A549 (cell line): ENCODE measurements at regions not wholly inside any gene's neighbourhood (a gene's known extent, or its start where the extent isn't known, plus 50 kb on each side); places are given as distances from the start of the nearest gene placed in this dataset.

Experiments used
- ATAC-seq, 2 experiments: fragments of 200-7000 bp in 1 of 2; fragments of >200 bp in 1 of 2; cut with Nextera tagmentation in 1 of 2; cut with Tn5 transposase in 1 of 2; 3 replicates each; pipeline versions ENCODE4 v1.8.0 to v1.9.1; 2018 to 2020; ENCODE audit warnings: mild to moderate bottlenecking in 1 of 2, moderate library complexity in 1 of 2
- CTCF ChIA-PET: fragments of 300-600 bp; sonication (Branson Sonifier 250); formaldehyde crosslinking; extraction: SDS; loops from one replicate; lab custom pipeline; 2021; ENCODE audit warnings: antibody characterized with exemption, inconsistent platforms; lab: Yijun Ruan, JAX
- POLR2A ChIA-PET: fragments of 350-600 bp; formaldehyde crosslinking; extraction: SDS; loops from one replicate; lab custom pipeline; 2021; ENCODE audit warnings: antibody characterized with exemption, inconsistent platforms; lab: Yijun Ruan, JAX
- DNase-seq, 2 experiments: peaks; one replicate each; pipeline versions ENCODE4 v3.0.0 to v3.0.0-alpha.2; 2011 to 2016; ENCODE audit warnings: low read depth in 1 of 2, low spot score in 1 of 2
- FAIRE-seq: peaks from 2 replicates; lab custom pipeline; 2011; peaks lifted over from hg19 to GRCh38; lab: Jason Lieb, UNC
- H3K27ac ChIP-seq, 2 experiments: fragments of >200 bp; sonication (Bioruptor Twin); formaldehyde crosslinking; 3 replicates each; pipeline ENCODE4 v1.5.1; 2016 to 2017
- H3K4me1 ChIP-seq: fragments of >200 bp; sonication (Bioruptor Twin); formaldehyde crosslinking; 3 replicates; pipeline ENCODE4 v1.6.1; 2016
- H3K4me2 ChIP-seq: fragments of >200 bp; sonication (Bioruptor Twin); formaldehyde crosslinking; 3 replicates; pipeline ENCODE4 v1.6.1; 2016
- H3K4me3 ChIP-seq: fragments of >200 bp; sonication (Bioruptor Twin); formaldehyde crosslinking; 3 replicates; pipeline ENCODE4 v1.5.1; 2016
- H3K9me3 ChIP-seq: fragments of >200 bp; sonication (Bioruptor Twin); formaldehyde crosslinking; 3 replicates; pipeline ENCODE4 v1.6.1; 2016
- ATOH8 ChIP-seq: fragments of 250-450 bp; sonication (Bioruptor Pico); IDR thresholded peaks from 2 replicates; pipeline ENCODE4 v1.5.0; 2020; ENCODE audit warnings: low read depth, mild to moderate bottlenecking, moderate library complexity
- BHLHE40 ChIP-seq: IDR thresholded peaks from 2 replicates; pipeline ENCODE4 v1.6.1; 2012; ENCODE audit warnings: low read depth, low read length, inconsistent platforms
- CBX8 ChIP-seq: fragments of 200-600 bp; sonication (generic); IDR thresholded peaks from 2 replicates; pipeline ENCODE4 v1.6.1; 2016
- FOSL2 ChIP-seq, 2 experiments: fragments of 450-650 bp in 1 of 2; fragments of >200 bp in 1 of 2; sonication (Bioruptor Twin) in 1 of 2; formaldehyde crosslinking; IDR thresholded peaks; 2 replicates each; pipeline versions ENCODE4 v1.5.0 to v1.6.1; 2016 to 2020; ENCODE audit warnings: mild to moderate bottlenecking in 1 of 2, moderate library complexity in 1 of 2
- GATA3 ChIP-seq: IDR thresholded peaks from 2 replicates; pipeline ENCODE4 v1.6.1; 2012; ENCODE audit warnings: borderline replicate concordance
- HDAC2 ChIP-seq: fragments of 200-600 bp; sonication (generic); IDR thresholded peaks from 2 replicates; pipeline ENCODE4 v1.6.1; 2016
- KDM1A ChIP-seq: fragments of 200-600 bp; sonication (generic); IDR thresholded peaks from 2 replicates; pipeline ENCODE4 v1.6.1; 2016; ENCODE audit warnings: low read depth, mild to moderate bottlenecking
- KDM5A ChIP-seq: fragments of 200-600 bp; sonication (generic); IDR thresholded peaks from 2 replicates; pipeline ENCODE4 v1.6.1; 2016; ENCODE audit warnings: antibody characterized with exemption, mild to moderate bottlenecking
- MAFK ChIP-seq: fragments of 450-650 bp; IDR thresholded peaks from 2 replicates; pipeline ENCODE4 v1.6.1; 2014; ENCODE audit not compliant: partially characterized antibody
- MAZ ChIP-seq: fragments of 150-350 bp; IDR thresholded peaks from 2 replicates; pipeline ENCODE4 v1.6.1; 2014; ENCODE audit warnings: antibody characterized with exemption, low read depth, low read length, borderline replicate concordance
- SMC3 ChIP-seq: fragments of >200 bp; sonication (Bioruptor Twin); formaldehyde crosslinking; IDR thresholded peaks from 3 replicates; pipeline ENCODE4 v1.6.1; 2018; ENCODE audit warnings: inconsistent platforms
- TP53 ChIP-seq: fragments of 250-450 bp; sonication (Bioruptor Pico); IDR thresholded peaks from 2 replicates; pipeline ENCODE4 v1.5.0; 2021; ENCODE audit warnings: mild to moderate bottlenecking, moderate library complexity
- ZFP36 ChIP-seq: fragments of 450-650 bp; IDR thresholded peaks from 2 replicates; pipeline ENCODE4 v1.6.1; 2014; ENCODE audit warnings: borderline replicate concordance; ENCODE audit not compliant: partially characterized antibody
- ZNF302 ChIP-seq: fragments of 250-450 bp; sonication (Bioruptor Pico); IDR thresholded peaks from 2 replicates; pipeline ENCODE4 v1.9.0; 2021; ENCODE audit warnings: inconsistent platforms, mild to moderate bottlenecking, moderate library complexity
- WGBS: methylation state at CpG from one replicate; pipeline ENCODE4 v1.1.6; 2017; ENCODE audit errors: missing lambda C conversion rate; 5-methylcytosine and 5-hydroxymethylcytosine counted together
- TF ChIP-seq, protein P1 (sequence below): fragments of >200 bp; sonication (Bioruptor Twin); formaldehyde crosslinking; IDR thresholded peaks from 3 replicates; pipeline ENCODE4 v1.6.1; 2016
- TF ChIP-seq, protein P2 (sequence below): IDR thresholded peaks from 2 replicates; pipeline ENCODE4 v1.6.1; 2012; ENCODE audit warnings: low read depth, borderline replicate concordance
- TF ChIP-seq, protein P3 (sequence below): fragments of 250-450 bp; sonication (Bioruptor Pico); IDR thresholded peaks from 2 replicates; pipeline ENCODE4 v1.5.0; 2021; ENCODE audit warnings: mild to moderate bottlenecking, moderate library complexity, borderline replicate concordance
- TF ChIP-seq, protein P4 (sequence below): fragments of 150-350 bp; IDR thresholded peaks from 2 replicates; pipeline ENCODE4 v1.6.1; 2014; ENCODE audit warnings: low read depth, mild to moderate bottlenecking, low read length
- TF ChIP-seq, protein P5 (sequence below): IDR thresholded peaks from 2 replicates; pipeline ENCODE4 v1.6.1; 2012

DNA sequence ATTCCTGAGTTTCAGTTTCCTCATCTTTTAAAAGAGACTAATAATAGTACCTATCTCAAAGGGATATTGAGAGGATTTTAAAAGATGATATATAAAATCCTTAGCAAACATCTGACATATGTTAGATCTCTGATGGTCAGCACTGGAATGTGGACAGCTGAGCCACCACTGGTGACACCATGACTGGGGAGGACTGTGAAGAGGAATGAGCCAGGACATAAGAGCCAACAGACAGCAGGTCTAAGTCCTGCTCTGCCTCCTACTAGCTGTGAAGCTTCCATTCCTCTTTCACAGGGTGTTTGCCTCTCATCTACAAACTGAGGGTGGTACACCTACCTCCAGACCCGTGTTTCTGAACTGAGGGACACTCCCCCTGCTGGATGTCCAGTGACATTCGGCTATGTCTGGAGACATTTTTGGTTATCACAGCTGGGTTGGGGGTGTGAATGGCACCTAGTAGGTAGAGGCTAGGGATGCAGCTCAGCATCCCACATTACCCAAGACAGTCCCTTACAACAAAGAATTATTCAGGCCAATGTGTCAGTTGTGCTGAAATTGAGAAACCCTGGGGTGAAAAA, 109.1 kb upstream of the OLIG2 start (continued):
- TF ChIP-seq ATOH8 (no peak), TP53 (CRISPR knock-in tag) (no peak), SMC3 (no peak)
- TF ChIP-seq, protein P1, sequence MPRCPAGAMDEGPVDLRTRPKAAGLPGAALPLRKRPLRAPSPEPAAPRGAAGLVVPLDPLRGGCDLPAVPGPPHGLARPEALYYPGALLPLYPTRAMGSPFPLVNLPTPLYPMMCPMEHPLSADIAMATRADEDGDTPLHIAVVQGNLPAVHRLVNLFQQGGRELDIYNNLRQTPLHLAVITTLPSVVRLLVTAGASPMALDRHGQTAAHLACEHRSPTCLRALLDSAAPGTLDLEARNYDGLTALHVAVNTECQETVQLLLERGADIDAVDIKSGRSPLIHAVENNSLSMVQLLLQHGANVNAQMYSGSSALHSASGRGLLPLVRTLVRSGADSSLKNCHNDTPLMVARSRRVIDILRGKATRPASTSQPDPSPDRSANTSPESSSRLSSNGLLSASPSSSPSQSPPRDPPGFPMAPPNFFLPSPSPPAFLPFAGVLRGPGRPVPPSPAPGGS: no peak
- TF ChIP-seq, protein P2, sequence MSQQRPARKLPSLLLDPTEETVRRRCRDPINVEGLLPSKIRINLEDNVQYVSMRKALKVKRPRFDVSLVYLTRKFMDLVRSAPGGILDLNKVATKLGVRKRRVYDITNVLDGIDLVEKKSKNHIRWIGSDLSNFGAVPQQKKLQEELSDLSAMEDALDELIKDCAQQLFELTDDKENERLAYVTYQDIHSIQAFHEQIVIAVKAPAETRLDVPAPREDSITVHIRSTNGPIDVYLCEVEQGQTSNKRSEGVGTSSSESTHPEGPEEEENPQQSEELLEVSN: no peak

GRCh38 chr21:32917362-32918135, 108.2 kb upstream of the OLIG2 start:
- DNase-seq (no peak), ATAC-seq (no peak), FAIRE-seq (no peak)
- Histone ChIP-seq H3K4me2 (no peak overlapping the region), H3K9me3 (no peaks in the 10 kb centered on the region), H3K4me1 (no peaks in the 10 kb centered on the region), H3K4me3 (no peak overlapping the region), H3K27ac (no peak overlapping the region)
- ChIA-PET CTCF (interaction anchor here (1.1 to 2.1 kb wide), 3 partner anchors 17 to 79 kb away, joined by 3 to 5 read pairs (median 3); no protein-coding TSS in a partner anchor), POLR2A (no interaction called here)
- TF ChIP-seq MAZ (no peak), MAFK (no peak), FOSL2 (IDR thresholded peaks at IDR 0.05) (no peak), FOSL2 (CRISPR knock-in tag; IDR thresholded peaks at IDR 0.05) (no peak), KDM5A (no peak), ZNF302 (no peak), HDAC2 (no peak), KDM1A (no peak), ZFP36 (no peak), BHLHE40 (no peak), GATA3 (no peak), CBX8 (no peak)
- TF ChIP-seq, protein P2: no peak
- TF ChIP-seq, protein P3, sequence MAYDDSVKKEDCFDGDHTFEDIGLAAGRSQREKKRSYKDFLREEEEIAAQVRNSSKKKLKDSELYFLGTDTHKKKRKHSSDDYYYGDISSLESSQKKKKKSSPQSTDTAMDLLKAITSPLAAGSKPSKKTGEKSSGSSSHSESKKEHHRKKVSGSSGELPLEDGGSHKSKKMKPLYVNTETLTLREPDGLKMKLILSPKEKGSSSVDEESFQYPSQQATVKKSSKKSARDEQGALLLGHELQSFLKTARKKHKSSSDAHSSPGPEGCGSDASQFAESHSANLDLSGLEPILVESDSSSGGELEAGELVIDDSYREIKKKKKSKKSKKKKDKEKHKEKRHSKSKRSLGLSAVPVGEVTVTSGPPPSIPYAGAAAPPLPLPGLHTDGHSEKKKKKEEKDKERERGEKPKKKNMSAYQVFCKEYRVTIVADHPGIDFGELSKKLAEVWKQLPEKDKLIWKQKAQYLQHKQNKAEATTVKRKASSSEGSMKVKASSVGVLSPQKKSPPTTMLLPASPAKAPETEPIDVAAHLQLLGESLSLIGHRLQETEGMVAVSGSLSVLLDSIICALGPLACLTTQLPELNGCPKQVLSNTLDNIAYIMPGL (CRISPR knock-in tag): no peak
- TF ChIP-seq, protein P4, sequence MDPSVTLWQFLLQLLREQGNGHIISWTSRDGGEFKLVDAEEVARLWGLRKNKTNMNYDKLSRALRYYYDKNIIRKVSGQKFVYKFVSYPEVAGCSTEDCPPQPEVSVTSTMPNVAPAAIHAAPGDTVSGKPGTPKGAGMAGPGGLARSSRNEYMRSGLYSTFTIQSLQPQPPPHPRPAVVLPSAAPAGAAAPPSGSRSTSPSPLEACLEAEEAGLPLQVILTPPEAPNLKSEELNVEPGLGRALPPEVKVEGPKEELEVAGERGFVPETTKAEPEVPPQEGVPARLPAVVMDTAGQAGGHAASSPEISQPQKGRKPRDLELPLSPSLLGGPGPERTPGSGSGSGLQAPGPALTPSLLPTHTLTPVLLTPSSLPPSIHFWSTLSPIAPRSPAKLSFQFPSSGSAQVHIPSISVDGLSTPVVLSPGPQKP: no peak
- TF ChIP-seq, protein P5, sequence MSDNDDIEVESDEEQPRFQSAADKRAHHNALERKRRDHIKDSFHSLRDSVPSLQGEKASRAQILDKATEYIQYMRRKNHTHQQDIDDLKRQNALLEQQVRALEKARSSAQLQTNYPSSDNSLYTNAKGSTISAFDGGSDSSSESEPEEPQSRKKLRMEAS: no peak
- WGBS: 7% methylated on average over 7 of the region's 10 CpGs
